A673 (cell line): ENCODE measurements at regions not wholly inside any gene's neighbourhood (a gene's known extent, or its start where the extent isn't known, plus 50 kb on each side); places are given as distances from the start of the nearest gene placed in this dataset.
"Not testable (repeated sequence)": the region's sequence is repeated elsewhere in the genome, so short reads cannot be mapped to it uniquely, and the experiment has no call there.

Experiments used
- BruUV-seq: library from RNA; stranded (reverse); fragments of 400-500 nt; replicated peaks from 2 replicates; lab custom pipeline; 2021; lab: Mats Ljungman, UMichigan
- CTCF ChIA-PET: fragments of 300-600 bp; sonication (Branson Sonifier 250); formaldehyde crosslinking; loops from one replicate; lab custom pipeline; 2022; ENCODE audit warnings: antibody characterized with exemption; lab: Charles Lee
- POLR2A ChIA-PET: fragments of 300-600 bp; sonication (Branson Sonifier 250); formaldehyde crosslinking; loops from one replicate; lab custom pipeline; 2022; ENCODE audit warnings: antibody characterized with exemption; ENCODE audit not compliant: low non-redundant PET; lab: Charles Lee
- DNase-seq: peaks from one replicate; pipeline ENCODE4 v3.0.0-alpha.2; 2015; ENCODE audit warnings: low spot score
- H3K27ac ChIP-seq: fragments of 200-600 bp; sonication (generic); 2 replicates; pipeline ENCODE4 v1.5.1; 2016; ENCODE audit warnings: mixed run types, low read depth, mild to moderate bottlenecking, mixed read lengths, antibody characterized with exemption, low read length; ENCODE audit not compliant: poor library complexity, severe bottlenecking
- H3K27me3 ChIP-seq: fragments of 200-600 bp; sonication (generic); replicated peaks from 2 replicates; pipeline ENCODE4 v1.6.1; 2017; ENCODE audit warnings: mixed run types, low read depth, mild to moderate bottlenecking, mixed read lengths, antibody characterized with exemption, low read length; ENCODE audit not compliant: insufficient read depth, poor library complexity
- H3K36me3 ChIP-seq: fragments of 200-600 bp; sonication (generic); 2 replicates; pipeline ENCODE4 v1.6.1; 2016; ENCODE audit warnings: mixed run types, mild to moderate bottlenecking, mixed read lengths, antibody characterized with exemption, low read length; ENCODE audit not compliant: insufficient read depth, poor library complexity, severe bottlenecking
- H3K4me1 ChIP-seq: fragments of 200-600 bp; sonication (generic); 2 replicates; pipeline ENCODE4 v1.6.1; 2017; ENCODE audit warnings: mixed run types, mild to moderate bottlenecking, mixed read lengths, antibody characterized with exemption, low read length; ENCODE audit not compliant: insufficient read depth, poor library complexity, severe bottlenecking
- H3K4me3 ChIP-seq: fragments of 200-600 bp; sonication (generic); 2 replicates; pipeline ENCODE4 v1.5.1; 2016; ENCODE audit warnings: low read depth, mixed run types, mild to moderate bottlenecking, mixed read lengths, low read length; ENCODE audit not compliant: poor library complexity, severe bottlenecking
- H3K9me3 ChIP-seq: fragments of 200-600 bp; sonication (generic); 2 replicates; pipeline ENCODE4 v1.6.1; 2016; ENCODE audit warnings: mixed run types, low read depth, mild to moderate bottlenecking, mixed read lengths, antibody characterized with exemption, low read length; ENCODE audit not compliant: poor library complexity, severe bottlenecking
- CTCF ChIP-seq: fragments of 300-800, 200-600 bp; sonication (generic); conservative IDR thresholded peaks from 2 replicates; pipeline ENCODE4 v1.5.1; 2017; ENCODE audit warnings: low read depth, mild to moderate bottlenecking, antibody characterized with exemption, low read length, moderate library complexity, mixed read lengths
- EZH2 ChIP-seq: fragments of 200-600 bp; sonication (generic); IDR thresholded peaks from 2 replicates; pipeline ENCODE4 v1.6.1; 2017; ENCODE audit warnings: borderline replicate concordance, low read depth, mild to moderate bottlenecking, mixed read lengths, antibody characterized with exemption, low read length; ENCODE audit not compliant: poor library complexity, severe bottlenecking
- intact Hi-C: fragments of 100-400 bp; cut with micrococcal nuclease; formaldehyde crosslinking; loops from one replicate; pipeline ENCODE4 v1.10.0; 2022; ENCODE audit not compliant: unreplicated experiment

- ChIA-PET POLR2A (no interaction called here), CTCF (no interaction called here)
- Histone ChIP-seq H3K4me3 (no peak overlapping the region), H3K36me3 (no peaks in the 10 kb centered on the region), H3K27me3 (no peaks in the 10 kb centered on the region), H3K4me1 (peaks cover 6% of the 10 kb centered on the region), H3K9me3 (no peaks in the 10 kb centered on the region), H3K27ac (no peak overlapping the region)
- no peak for TF ChIP-seq EZH2
- no peak for DNase-seq
- BruUV-seq: no TSS peak
- intact Hi-C loops: no loop called here
These were observed 359.1 kb downstream of the PDCD6IP start for GRCh38 chr3:34157491-34157890.

- BruUV-seq: no TSS peak
- intact Hi-C loops: no loop called here
- DNase-seq: no peak
- H3K4me1 ChIP-seq: peaks cover 6% of the 10 kb centered on the region
- CTCF ChIA-PET: no interaction called here
- H3K27me3 ChIP-seq: no peaks in the 10 kb centered on the region
- H3K36me3 ChIP-seq: no peaks in the 10 kb centered on the region
- H3K27ac ChIP-seq: no peak overlapping the region
- POLR2A ChIA-PET: no interaction called here
- no peak overlapping the region for H3K4me3 ChIP-seq
- no peaks in the 10 kb centered on the region for H3K9me3 ChIP-seq
- TF ChIP-seq CTCF (no peak), EZH2 (no peak)
These were observed 361.4 kb downstream of the PDCD6IP start for GRCh38 chr3:34159613-34160420.

- H3K27ac ChIP-seq, CTCF ChIA-PET, H3K4me3 ChIP-seq, DNase-seq, intact Hi-C loops, POLR2A ChIA-PET, H3K9me3 ChIP-seq, BruUV-seq, H3K36me3 ChIP-seq, H3K27me3 ChIP-seq: not testable (repeated sequence)
- H3K4me1 ChIP-seq: peaks cover 14% of the 10 kb centered on the region
These were observed 371.2 kb downstream of the PDCD6IP start for GRCh38 chr3:34169636-34170035.

GRCh38 chr3:34174740-34175139 lies 376.3 kb downstream of the PDCD6IP start:
- H3K4me1 ChIP-seq: peaks cover 19% of the 10 kb centered on the region
- no peaks in the 10 kb centered on the region for H3K27me3 ChIP-seq
- no peak for TF ChIP-seq CTCF
- no peak for TF ChIP-seq EZH2
- ChIA-PET POLR2A (interaction anchor here (0.8 kb wide), 1 partner anchor 28 kb away, joined by 3 read pairs; no protein-coding TSS in a partner anchor), CTCF (no interaction called here)
- no peaks in the 10 kb centered on the region for H3K36me3 ChIP-seq
- no peaks in the 10 kb centered on the region for H3K9me3 ChIP-seq
- no TSS peak for BruUV-seq
- H3K4me3 ChIP-seq: peak overlapping the region; percentile 16
- DNase-seq: peak; percentile 92
- peak overlapping the region; percentile 77 for H3K27ac ChIP-seq
- intact Hi-C loops: no loop called here
